PC-9 (cell line): ENCODE measurements at regions not wholly inside any gene's neighbourhood (a gene's known extent, or its start where the extent isn't known, plus 50 kb on each side); places are given as distances from the start of the nearest gene placed in this dataset.

Experiments used
- BruUV-seq: library from RNA; stranded (reverse); fragments of 400-500 nt; replicated peaks from 2 replicates; lab custom pipeline; 2021; lab: Mats Ljungman, UMichigan
- CTCF ChIA-PET: fragments of 300-600 bp; sonication (Branson Sonifier 250); formaldehyde crosslinking; loops from one replicate; lab custom pipeline; 2022; ENCODE audit warnings: antibody characterized with exemption; lab: Charles Lee
- POLR2A ChIA-PET: fragments of 300-600 bp; sonication (Branson Sonifier 250); formaldehyde crosslinking; loops from one replicate; lab custom pipeline; 2022; ENCODE audit warnings: antibody characterized with exemption; ENCODE audit not compliant: unreplicated experiment; lab: Charles Lee
- DNase-seq, 2 experiments: peaks; one replicate each; pipeline versions ENCODE4 v3.0.0 to v3.0.0-alpha.2; 2015 to 2022; ENCODE audit warnings: mixed read lengths in 1 of 2
- H2AFZ ChIP-seq: fragments of 200-600 bp; sonication (generic); 2 replicates; pipeline ENCODE4 v1.8.1; 2017; ENCODE audit warnings: antibody characterized with exemption
- H3F3A ChIP-seq: fragments of 200-600 bp; sonication (generic); 2 replicates; pipeline ENCODE4 v1.8.1; 2017; ENCODE audit warnings: antibody characterized with exemption, mild to moderate bottlenecking, low read depth; ENCODE audit not compliant: insufficient read depth
- H3K27ac ChIP-seq: fragments of 200-600 bp; sonication (generic); 2 replicates; pipeline ENCODE4 v1.6.1; 2016; ENCODE audit warnings: mixed run types
- H3K27me3 ChIP-seq: fragments of 200-600 bp; sonication (generic); 2 replicates; pipeline ENCODE4 v1.6.1; 2016; ENCODE audit warnings: low read depth, mixed run types; ENCODE audit not compliant: insufficient read depth
- H3K36me3 ChIP-seq: fragments of 200-600 bp; sonication (generic); 2 replicates; pipeline ENCODE4 v1.6.1; 2016; ENCODE audit warnings: low read depth, mixed run types
- H3K4me1 ChIP-seq: fragments of 200-600 bp; sonication (generic); replicated peaks from 2 replicates; pipeline ENCODE4 v1.6.1; 2016; ENCODE audit warnings: mixed run types; ENCODE audit not compliant: insufficient read depth
- H3K4me2 ChIP-seq: fragments of 200-600 bp; sonication (generic); 2 replicates; pipeline ENCODE4 v1.6.1; 2017; ENCODE audit warnings: mixed run types
- H3K4me3 ChIP-seq: fragments of 200-600 bp; sonication (generic); 2 replicates; pipeline ENCODE4 v1.6.1; 2016; ENCODE audit warnings: mixed run types
- H3K79me2 ChIP-seq: fragments of 200-600 bp; sonication (generic); 2 replicates; pipeline ENCODE4 v1.6.1; 2017; ENCODE audit warnings: low read depth, mixed run types
- H3K9me2 ChIP-seq: fragments of 200-600 bp; sonication (generic); 2 replicates; pipeline ENCODE4 v1.8.1; 2017; ENCODE audit warnings: mild to moderate bottlenecking; ENCODE audit not compliant: insufficient read depth
- H3K9me3 ChIP-seq: fragments of 200-600 bp; sonication (generic); 2 replicates; pipeline ENCODE4 v1.8.1; 2016; ENCODE audit warnings: low read depth; ENCODE audit not compliant: insufficient read depth
- H4K20me1 ChIP-seq: fragments of 200-600 bp; sonication (generic); 2 replicates; pipeline ENCODE4 v1.8.1; 2017; ENCODE audit not compliant: insufficient read depth
- CTCF ChIP-seq: fragments of 200-600 bp; sonication (generic); conservative IDR thresholded peaks from 2 replicates; pipeline ENCODE4 v1.6.1; 2017; ENCODE audit warnings: mixed run types, antibody characterized with exemption, mild to moderate bottlenecking, moderate library complexity
- EZH2 ChIP-seq: fragments of 200-600 bp; sonication (generic); IDR thresholded peaks from 2 replicates; pipeline ENCODE4 v1.8.0; 2017; ENCODE audit warnings: antibody characterized with exemption, low read depth
- intact Hi-C: fragments of 100-400 bp; cut with micrococcal nuclease; formaldehyde crosslinking; loops from one replicate; pipeline ENCODE4 v1.10.0; 2022; ENCODE audit not compliant: unreplicated experiment

- no peak overlapping the region for H3K4me3 ChIP-seq
- no peaks in the 10 kb centered on the region for H3K79me2 ChIP-seq
- no peak overlapping the region for H2AFZ ChIP-seq
- no peaks in the 10 kb centered on the region for H3K4me1 ChIP-seq
- no peaks in the 10 kb centered on the region for H3K36me3 ChIP-seq
- TF ChIP-seq CTCF = no peak
- TF ChIP-seq EZH2 = no peak
- no peak for DNase-seq
- POLR2A ChIA-PET = no interaction called here
- intact Hi-C loops = no loop called here
- no peak overlapping the region for H3K27ac ChIP-seq
- no peaks in the 10 kb centered on the region for H3K27me3 ChIP-seq
- CTCF ChIA-PET = no interaction called here
- no peaks in the 10 kb centered on the region for H3K9me3 ChIP-seq
- no peaks in the 10 kb centered on the region for H3K9me2 ChIP-seq
- H3K4me2 ChIP-seq = no peak overlapping the region
- H3F3A ChIP-seq = no peaks in the 10 kb centered on the region
- no TSS peak for BruUV-seq
- no peaks in the 10 kb centered on the region for H4K20me1 ChIP-seq
Observed at GRCh38 chr4:123871341-123871740, 474.7 kb downstream of the SPRY1 start.

GRCh38 chr4:123874063-123874462 lies 477.5 kb downstream of the SPRY1 start:
- Histone ChIP-seq H3K4me2 (no peak overlapping the region), H3K27me3 (no peaks in the 10 kb centered on the region), H3K9me3 (no peaks in the 10 kb centered on the region), H3K4me3 (no peak overlapping the region), H3K79me2 (no peaks in the 10 kb centered on the region), H3K9me2 (no peaks in the 10 kb centered on the region; the same call in 1 of the 2 replicates), H3K36me3 (no peaks in the 10 kb centered on the region), H4K20me1 (no peaks in the 10 kb centered on the region), H2AFZ (no peak overlapping the region), H3K4me1 (no peaks in the 10 kb centered on the region), H3F3A (no peaks in the 10 kb centered on the region), H3K27ac (no peak overlapping the region)
- ChIA-PET CTCF (no interaction called here), POLR2A (no interaction called here)
- intact Hi-C loops = no loop called here
- TF ChIP-seq EZH2 (no peak), CTCF (no peak)
- no TSS peak for BruUV-seq
- DNase-seq = no peak

GRCh38 chr4:123876143-123876542 lies 479.5 kb downstream of the SPRY1 start:
- BruUV-seq = no TSS peak

More at GRCh38 chr4:123876143-123876542, 479.5 kb downstream of the SPRY1 start:
- Histone ChIP-seq H4K20me1 (no peaks in the 10 kb centered on the region), H3K27me3 (no peaks in the 10 kb centered on the region), H3F3A (no peaks in the 10 kb centered on the region), H3K79me2 (no peaks in the 10 kb centered on the region), H3K9me3 (no peaks in the 10 kb centered on the region), H3K9me2 (no peaks in the 10 kb centered on the region; the same call in 1 of the 2 replicates), H3K36me3 (no peaks in the 10 kb centered on the region), H3K4me2 (no peak overlapping the region), H3K4me1 (no peaks in the 10 kb centered on the region), H3K27ac (no peak overlapping the region), H2AFZ (no peak overlapping the region), H3K4me3 (no peak overlapping the region)
- intact Hi-C loops = no loop called here
- DNase-seq = no peak
- CTCF ChIA-PET = no interaction called here
- TF ChIP-seq EZH2 = no peak
- TF ChIP-seq CTCF = no peak
- POLR2A ChIA-PET = no interaction called here
